NCI-H1417 treated with DMSO at 0.1 percent for 48 hours (cell line): ENCODE measurements at regions not wholly inside any gene's neighbourhood (a gene's known extent, or its start where the extent isn't known, plus 50 kb on each side); places are given as distances from the start of the nearest gene placed in this dataset.

Experiments used
- DNase-seq: peaks from one replicate; lab custom pipeline; 2025; lab: John Stamatoyannopoulos, UW

DNA sequence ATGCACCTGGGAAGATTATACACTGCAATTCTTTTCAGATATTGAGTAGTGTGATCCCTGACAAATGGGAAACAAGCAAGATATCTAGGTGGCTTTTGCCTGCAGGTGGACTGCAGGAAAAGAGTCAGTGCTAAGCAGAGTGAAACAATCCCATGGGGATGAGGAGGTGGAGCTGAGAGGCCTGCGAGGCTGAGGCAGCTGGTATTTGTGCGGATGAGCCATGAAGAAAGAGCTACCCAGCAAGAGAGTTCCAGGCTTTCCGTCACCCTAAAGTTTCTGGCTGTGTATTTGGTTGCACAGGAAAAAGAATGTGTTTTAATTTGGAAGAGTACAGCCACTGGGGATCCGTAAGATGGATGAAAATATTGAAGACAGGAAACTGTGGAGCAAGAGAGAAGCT is 714.1 kb upstream of the COBL start:
- no peak for DNase-seq

- no peak for DNase-seq
Measured at GRCh38 chr7:52026140-52026539, 709.5 kb upstream of the COBL start.

- no peak for DNase-seq
Measured at GRCh38 chr7:52021343-52021742, 704.7 kb upstream of the COBL start.

DNA sequence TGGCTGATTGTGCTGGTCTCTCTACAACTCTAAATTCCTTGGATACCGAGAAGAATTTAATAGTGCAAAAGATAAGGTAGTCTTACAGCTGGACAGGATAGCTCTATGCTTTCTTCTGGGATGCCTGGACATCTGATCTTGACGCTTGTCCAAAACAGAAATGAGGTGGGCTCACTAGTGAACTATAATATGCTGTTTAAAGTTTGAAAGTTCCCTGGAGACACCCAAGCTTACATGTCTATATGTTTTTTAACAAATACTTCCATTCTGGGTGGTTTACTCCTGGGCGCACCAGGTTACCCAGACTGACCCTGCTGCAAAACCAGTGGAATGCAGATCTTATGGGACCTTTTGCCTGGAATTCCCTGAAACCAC is 702.1 kb upstream of the COBL start:
- DNase-seq = no peak

DNA sequence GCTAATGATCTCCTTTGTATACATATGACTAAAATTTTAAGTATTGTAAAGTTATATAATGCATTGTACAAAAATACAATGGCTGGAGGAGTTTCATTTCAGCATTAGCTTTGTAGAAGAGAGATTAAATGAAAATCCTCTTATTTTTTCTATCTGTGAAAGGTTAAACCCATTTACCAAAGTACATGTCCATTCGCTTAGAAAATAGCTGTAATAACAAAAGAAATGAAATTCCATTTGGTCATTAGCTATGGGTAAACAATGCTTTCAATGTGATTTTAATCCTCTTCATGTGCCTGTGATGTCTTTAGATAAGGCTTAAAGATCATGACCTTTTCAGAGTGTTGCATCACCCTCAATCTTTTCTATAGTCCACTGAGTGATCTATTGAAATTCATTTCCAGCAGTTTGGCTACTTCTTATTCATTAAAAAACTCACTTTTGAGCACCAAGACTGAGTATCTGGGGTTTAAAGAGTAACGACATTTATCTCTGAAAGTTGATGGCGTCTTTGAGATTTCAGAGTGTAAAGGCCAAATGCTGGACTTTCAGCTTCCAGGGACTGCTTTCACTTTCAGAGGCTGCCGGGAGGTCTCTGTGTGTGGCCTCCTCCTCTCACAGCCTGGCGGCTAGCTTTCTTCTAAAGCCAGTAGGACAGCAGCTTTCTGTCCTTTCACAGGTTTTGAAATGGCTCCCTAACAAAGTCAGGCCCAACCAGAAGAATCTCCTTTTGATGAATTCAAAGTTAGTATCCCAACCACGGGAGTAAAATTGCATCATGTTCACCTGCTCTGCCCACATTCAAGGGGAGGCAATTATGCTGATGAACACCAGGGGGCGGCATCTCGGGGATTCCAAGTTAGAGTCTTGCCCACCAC is 701.4 kb upstream of the COBL start:
- no peak for DNase-seq

DNA sequence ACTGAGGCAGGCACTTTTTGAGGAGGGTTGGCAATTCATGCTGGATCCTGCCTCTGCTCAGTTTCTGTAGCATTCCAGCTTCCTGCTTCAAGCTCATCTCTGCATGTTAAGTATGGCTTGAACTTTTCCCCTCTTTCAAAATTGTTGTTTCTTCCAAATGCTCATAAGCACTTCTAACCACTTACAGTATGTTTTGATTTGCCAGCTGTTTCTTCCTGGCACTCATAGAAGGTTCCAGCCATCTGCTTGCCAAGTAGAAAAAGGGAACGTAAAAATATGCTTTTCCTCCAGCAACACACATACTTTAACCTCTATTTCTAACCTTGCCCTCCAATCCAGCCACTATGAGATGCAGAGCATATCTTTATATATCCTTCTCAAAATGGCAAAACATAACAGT is 692.6 kb upstream of the COBL start:
- no peak for DNase-seq

- DNase-seq = no peak
Measured at GRCh38 chr7:52006674-52007073, 690.1 kb upstream of the COBL start.

GRCh38 chr7:52005613-52006012 is 689.0 kb upstream of the COBL start:
- no peak for DNase-seq

GRCh38 chr7:51995596-51996179 is 679.1 kb upstream of the COBL start:
- DNase-seq = no peak

GRCh38 chr7:51982653-51983052 is 666.0 kb upstream of the COBL start:
- no peak for DNase-seq

GRCh38 chr7:51980812-51981211 is 664.2 kb upstream of the COBL start:
- DNase-seq = no peak

GRCh38 chr7:51980313-51980712 is 663.7 kb upstream of the COBL start:
- DNase-seq = no peak

DNA sequence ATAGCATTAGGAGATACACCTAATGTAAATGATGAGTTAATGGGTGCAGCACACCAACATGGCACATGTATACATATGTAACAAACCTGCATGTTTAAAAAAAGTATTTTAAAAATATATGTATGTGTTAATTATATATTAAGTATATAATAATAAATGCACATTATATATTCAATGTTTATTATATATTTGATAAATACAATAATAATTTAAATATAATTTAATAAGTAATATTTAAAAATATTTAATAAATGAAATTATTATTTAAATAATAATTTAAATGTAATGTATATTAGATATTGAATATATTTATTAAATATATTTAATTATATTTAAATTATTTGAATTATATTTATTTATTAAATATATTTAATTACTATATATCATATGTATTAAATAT is 661.3 kb upstream of the COBL start:
- DNase-seq = no peak

DNA sequence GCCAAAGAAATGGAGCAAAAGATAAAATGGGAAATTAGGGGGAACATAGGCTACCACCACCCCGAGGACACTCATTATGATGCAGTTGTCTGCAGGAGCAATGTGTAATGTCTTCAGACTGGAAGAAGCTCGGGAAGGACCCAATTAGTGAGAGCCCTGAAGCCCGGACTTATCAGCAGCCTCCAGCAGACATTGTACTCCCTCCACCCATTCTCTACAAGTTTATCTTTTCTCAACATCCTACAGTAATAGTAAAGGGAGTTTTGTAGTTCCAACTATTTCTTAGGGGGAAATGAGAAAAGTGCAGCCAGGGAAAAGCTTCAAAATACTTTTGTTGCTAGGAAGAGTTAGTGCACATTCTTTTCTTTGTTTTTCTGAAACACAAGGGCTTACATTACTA is 657.3 kb upstream of the COBL start:
- no peak for DNase-seq

- no peak for DNase-seq
Measured at GRCh38 chr7:51973071-51973470, 656.5 kb upstream of the COBL start.

DNA sequence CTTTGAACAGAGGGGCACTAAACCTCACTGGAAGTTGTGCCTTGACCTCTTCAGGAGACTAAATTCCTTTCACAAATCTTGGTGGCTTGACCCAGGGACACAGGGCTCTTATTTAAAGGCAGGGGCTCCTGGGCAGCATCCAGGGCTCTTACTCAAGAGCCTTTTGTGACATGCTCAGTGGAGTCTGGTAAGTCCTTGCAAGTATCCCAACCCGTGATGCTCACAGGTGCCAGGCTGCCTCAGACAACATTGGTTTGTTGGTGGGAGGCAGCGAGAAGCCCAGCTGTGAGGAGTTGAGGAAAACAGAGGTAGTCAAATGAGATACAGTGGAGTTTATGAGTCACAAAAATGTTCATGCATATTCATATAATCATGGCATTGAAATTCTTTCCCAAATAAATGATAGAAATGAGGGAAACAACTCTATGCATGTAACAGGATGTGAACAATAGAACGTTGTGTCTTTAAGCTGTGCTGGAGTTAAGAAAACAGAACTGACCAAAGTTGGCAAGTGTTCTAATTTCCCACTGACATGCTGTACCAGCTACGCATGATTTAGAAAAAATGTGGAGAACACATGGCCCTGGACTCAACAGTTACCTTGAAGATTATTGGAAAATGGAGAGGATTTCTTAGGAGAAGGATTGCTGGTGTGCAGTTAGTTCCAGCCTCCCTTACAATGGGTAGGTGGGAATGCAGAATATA is 654.5 kb upstream of the COBL start:
- no peak for DNase-seq

DNA sequence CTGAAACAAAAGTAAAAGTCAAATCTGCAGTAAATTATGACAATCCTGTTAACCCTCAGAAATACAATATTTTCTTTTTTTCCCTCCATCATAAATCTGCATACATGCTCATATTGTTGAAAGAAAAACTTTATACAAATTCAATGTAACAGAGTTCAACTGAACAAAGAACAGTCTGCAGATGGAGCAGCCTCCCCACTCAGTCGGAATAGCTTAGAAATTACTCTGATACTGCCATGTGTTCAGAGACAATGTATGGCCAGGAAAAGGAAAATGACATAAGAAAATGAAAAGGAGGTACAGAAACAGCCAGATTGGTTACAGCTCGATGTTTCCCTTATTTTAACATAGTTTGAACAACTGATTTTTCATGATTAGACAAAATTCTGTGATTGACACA is 651.9 kb upstream of the COBL start:
- no peak for DNase-seq

DNA sequence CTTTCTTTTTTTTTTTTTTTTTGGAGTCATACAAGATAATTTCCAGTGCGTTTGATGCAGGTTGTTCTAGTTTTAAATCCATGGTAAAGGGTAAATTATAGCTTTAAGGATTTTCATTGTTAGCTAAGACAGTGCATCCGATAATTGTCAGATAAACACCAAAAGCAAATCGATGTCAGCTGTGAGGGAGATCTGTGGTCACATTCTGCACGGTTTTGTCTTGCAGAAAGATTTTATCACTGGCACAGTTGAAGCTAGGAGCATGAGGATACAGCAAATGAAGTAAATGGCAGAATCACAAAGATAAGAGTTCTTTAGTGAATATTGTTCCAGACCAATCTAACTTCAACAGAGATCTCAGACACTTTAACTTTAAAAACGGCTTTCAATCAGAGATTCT is 648.8 kb upstream of the COBL start:
- DNase-seq = no peak

DNA sequence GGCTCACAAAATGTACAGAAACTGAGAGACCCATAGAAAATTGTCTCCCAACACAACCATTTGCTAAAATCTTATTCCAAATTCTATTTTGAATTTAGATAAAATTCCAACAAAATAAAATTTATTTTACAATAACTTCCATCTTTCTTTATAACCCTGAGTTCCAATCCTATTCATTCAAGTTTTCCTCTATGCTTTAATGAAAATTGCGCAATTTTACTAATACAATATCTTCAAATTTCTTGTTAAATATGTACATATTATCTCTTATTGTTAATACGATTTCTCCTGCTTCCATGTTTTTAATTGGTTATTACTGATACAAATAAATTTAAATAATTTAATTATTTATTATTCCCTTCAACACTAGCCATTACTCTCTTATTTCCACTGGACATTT is 645.2 kb upstream of the COBL start:
- no peak for DNase-seq

DNA sequence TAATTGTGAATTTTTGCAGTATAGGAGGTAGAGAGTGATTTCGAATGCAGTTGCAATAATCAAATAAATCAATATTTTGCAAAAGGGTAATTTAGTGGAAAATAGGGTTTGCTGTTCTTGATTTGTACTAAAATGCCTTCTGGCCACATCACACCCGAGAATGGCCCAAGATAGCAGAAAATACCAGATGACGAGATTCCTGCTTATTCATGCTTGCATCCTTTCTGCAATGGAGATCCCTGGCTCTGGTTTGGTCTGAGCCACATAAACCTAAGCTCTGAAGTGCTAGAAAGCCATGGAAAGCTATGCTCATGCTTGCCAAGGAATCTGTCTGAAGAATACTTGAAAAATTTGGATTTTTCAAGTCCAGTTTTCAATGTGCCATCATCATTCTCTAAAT is 634.2 kb upstream of the COBL start:
- DNase-seq = no peak

GRCh38 chr7:51949726-51950644 is 633.4 kb upstream of the COBL start:
- no peak for DNase-seq

GRCh38 chr7:51930834-51931233 is 614.2 kb upstream of the COBL start:
- DNase-seq = no peak
